BE2C (cell line): ENCODE measurements at regions not wholly inside any gene's neighbourhood (a gene's known extent, or its start where the extent isn't known, plus 50 kb on each side); places are given as distances from the start of the nearest gene placed in this dataset.

Experiments used
- DNase-seq: peaks from one replicate; pipeline ENCODE4 v3.0.0-alpha.2; 2020
- H3K27me3 ChIP-seq: fragments of 250-450 bp; sonication (Bioruptor Pico); 2 replicates; pipeline ENCODE4 v1.5.1; 2020; ENCODE audit warnings: mild to moderate bottlenecking
- H3K36me3 ChIP-seq: fragments of 250-450 bp; sonication (Bioruptor Pico); 2 replicates; pipeline ENCODE4 v1.5.1; 2020; ENCODE audit warnings: mild to moderate bottlenecking
- H3K4me1 ChIP-seq: fragments of 250-450 bp; sonication (Bioruptor Pico); 2 replicates; pipeline ENCODE4 v1.5.1; 2020
- H3K4me3 ChIP-seq: 2 replicates; pipeline ENCODE4 v1.5.1; 2011; ENCODE audit warnings: low read depth, low read length
- H3K9me3 ChIP-seq: fragments of 250-450 bp; sonication (Bioruptor Pico); 2 replicates; pipeline ENCODE4 v1.5.1; 2020
- TF ChIP-seq, protein P1 (sequence below): IDR thresholded peaks from 2 replicates; pipeline ENCODE4 v1.5.1; 2012; ENCODE audit warnings: mild to moderate bottlenecking, low read depth, low read length

DNA sequence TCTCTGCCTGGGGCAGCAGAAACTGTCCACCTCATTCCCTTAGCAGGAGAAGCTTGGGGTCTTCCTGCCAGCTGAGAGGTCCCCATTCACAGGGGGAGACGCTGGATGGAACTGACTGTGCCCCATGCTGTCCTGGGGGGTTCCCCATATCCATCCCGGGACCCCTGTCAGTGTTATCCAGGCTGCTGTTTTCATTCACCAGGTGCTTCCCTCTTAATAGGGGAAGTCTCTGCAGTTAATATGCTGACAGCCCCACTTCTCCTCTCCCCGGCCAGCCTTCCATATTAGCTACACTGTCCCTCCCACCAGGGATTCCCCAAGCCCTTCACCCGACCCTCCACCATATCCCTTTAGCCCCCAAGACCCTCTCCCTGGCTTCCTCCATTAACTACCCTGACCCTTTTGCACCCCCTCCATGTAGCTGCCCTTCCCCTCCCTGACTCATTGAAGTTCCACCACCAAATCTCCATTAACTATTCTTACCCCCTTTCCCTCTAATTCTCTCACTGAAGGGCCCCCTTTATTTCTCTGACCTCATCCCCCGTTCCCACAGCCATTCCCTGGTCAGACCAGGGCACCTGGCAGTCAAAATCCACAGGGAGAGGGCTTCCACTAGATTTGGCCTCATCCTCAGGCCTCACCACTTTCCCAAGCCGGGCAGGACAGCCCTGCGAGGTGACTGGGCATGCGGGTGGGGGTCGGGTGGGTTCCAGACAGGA lies 92.0 kb upstream of the PAX2 start:
- H3K4me3 ChIP-seq, result peak overlapping the region; percentile 72
- no peak for DNase-seq
- H3K9me3 ChIP-seq, result no peaks in the 10 kb centered on the region
- TF ChIP-seq, protein P1, sequence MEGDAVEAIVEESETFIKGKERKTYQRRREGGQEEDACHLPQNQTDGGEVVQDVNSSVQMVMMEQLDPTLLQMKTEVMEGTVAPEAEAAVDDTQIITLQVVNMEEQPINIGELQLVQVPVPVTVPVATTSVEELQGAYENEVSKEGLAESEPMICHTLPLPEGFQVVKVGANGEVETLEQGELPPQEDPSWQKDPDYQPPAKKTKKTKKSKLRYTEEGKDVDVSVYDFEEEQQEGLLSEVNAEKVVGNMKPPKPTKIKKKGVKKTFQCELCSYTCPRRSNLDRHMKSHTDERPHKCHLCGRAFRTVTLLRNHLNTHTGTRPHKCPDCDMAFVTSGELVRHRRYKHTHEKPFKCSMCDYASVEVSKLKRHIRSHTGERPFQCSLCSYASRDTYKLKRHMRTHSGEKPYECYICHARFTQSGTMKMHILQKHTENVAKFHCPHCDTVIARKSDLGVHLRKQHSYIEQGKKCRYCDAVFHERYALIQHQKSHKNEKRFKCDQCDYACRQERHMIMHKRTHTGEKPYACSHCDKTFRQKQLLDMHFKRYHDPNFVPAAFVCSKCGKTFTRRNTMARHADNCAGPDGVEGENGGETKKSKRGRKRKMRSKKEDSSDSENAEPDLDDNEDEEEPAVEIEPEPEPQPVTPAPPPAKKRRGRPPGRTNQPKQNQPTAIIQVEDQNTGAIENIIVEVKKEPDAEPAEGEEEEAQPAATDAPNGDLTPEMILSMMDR, result no peak
- no peaks in the 10 kb centered on the region for H3K36me3 ChIP-seq
- peaks cover 7% of the 10 kb centered on the region for H3K4me1 ChIP-seq
- no peaks in the 10 kb centered on the region for H3K27me3 ChIP-seq

DNA sequence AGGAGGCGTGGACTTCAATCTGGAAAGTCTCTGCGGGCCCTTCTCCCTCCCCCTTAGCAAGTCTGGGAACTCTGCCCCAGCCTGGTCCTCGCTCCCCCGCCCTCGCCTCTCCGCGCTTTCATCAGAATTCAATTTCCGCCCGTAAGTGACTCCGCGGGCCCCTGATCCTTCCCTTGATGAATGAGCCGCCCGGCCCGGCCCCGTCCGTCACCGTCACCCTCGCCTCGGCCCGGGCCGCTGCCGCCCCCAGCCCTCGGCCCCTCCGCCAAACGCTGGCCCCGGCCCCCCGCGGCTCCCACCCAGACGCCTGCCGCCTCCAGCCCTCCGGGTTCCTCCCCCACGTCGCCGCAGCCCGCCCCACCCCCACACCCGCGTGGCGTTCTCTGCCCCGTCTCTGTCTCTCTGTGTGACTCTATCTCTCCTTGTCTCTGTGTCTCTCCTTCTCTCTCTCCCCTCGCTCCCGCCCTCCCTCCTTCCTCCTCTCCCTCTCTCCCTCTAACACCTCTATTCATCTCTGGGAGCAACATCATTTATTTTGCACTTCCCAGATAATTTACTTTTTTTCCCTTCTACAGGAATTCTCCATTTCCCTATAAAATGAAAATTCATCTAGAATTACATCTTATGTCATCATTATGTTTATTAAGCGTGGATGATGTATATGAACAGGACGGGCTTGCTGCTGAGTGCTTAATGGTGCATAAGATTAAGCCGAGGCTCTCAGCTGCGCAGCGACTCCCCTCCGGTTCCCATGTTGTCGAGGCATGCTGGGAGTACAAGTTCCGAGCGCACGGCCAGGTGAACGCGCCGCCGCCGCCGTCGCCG lies 91.2 kb upstream of the PAX2 start:
- TF ChIP-seq, protein P1, result no peak
- DNase-seq, result peak; percentile 73
- Histone ChIP-seq H3K4me1 (peaks cover 7% of the 10 kb centered on the region), H3K4me3 (peak overlapping the region; percentile 72), H3K36me3 (no peaks in the 10 kb centered on the region), H3K27me3 (no peaks in the 10 kb centered on the region), H3K9me3 (no peaks in the 10 kb centered on the region)

DNA sequence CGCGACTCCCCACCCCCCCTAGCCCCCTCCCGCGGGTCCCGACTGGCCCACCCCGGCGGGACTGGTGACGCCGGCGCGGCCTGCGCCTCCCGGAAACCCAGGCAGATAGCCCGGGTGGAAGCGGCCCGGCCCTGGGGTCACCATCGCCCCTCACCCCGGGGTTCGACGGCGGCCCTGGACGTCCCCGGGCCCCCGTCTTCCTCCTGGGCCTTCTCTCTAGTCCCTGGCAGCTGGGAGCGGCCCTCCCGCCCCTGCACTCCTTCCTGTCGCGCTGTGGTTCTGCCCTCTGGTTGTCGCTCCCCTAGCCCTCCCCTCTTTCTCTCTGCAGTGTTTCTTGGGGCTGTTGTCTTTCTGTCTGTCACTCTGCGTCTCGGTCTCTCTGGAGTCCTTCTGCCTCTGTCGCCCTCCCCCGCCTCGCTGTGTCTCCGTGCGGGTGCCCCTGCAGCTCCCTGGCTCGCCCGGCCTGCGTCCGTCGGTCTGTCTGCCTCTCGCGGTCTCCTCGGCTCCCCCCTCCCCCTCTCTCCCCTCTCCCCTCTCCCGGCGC lies 90.5 kb upstream of the PAX2 start:
- peak overlapping the region; percentile 72 for H3K4me3 ChIP-seq
- peaks cover 7% of the 10 kb centered on the region for H3K4me1 ChIP-seq
- H3K9me3 ChIP-seq, result no peaks in the 10 kb centered on the region
- H3K36me3 ChIP-seq, result no peaks in the 10 kb centered on the region
- DNase-seq, result peak; percentile 60
- TF ChIP-seq, protein P1, result no peak
- no peaks in the 10 kb centered on the region for H3K27me3 ChIP-seq

DNA sequence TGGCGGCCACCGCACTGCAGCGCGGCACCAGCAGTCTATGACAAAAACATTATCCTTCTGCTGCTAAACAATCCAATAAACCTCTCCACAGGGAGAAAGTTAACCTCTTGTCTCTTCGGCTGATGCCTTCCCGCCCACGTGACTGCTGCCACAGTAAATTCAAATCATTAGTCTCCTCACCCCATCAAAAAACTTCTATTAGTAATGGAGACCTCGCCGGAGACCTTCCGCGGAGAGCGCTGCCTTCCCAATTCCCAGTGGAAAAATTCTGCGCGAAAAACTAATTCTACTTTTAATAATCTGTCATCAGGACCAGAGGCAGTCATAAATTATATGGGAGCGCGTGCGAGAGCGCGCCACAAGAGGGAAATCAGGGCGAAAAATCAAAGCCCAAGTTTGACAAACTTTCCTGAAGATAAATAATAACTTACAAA lies 90.0 kb upstream of the PAX2 start:
- Histone ChIP-seq H3K4me3 (peak overlapping the region; percentile 72), H3K27me3 (no peaks in the 10 kb centered on the region), H3K36me3 (no peaks in the 10 kb centered on the region), H3K4me1 (peaks cover 7% of the 10 kb centered on the region), H3K9me3 (no peaks in the 10 kb centered on the region)
- TF ChIP-seq, protein P1, result no peak
- DNase-seq, result no peak

DNA sequence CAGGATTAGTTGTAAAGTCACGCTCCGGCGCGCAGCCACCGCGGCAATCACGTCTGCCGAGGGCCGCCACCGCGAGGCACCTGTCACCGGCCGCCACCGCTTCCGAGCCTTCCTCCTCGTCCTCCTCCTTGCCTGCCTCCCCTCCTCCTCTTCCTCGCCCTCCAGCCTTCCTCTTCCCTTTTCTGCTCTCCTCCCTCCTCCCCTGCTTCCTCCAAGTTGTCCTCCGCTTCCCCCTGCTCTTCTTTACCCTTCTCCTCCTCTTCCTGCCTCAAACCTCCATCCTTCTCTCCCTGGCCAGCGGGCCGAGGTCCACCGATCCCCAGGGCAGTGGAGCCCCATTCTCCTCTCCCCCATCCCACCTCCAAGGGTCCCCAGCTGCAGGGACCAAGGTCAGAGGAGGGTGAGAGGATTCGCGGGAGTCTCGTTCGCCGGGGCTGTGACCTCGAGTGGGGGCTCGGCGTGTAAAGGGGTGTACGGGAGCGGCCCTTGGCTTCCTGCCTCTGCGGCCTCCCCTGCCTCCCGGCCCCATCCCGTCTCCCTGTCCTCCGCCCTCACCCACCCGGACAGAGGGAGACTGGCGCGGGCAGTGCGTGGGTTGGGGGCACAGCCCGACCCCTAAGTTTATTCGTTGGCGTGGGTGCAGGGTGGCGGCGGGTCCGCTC lies 89.5 kb upstream of the PAX2 start:
- H3K9me3 ChIP-seq, result no peaks in the 10 kb centered on the region
- TF ChIP-seq, protein P1, result no peak
- no peaks in the 10 kb centered on the region for H3K27me3 ChIP-seq
- peak overlapping the region; percentile 72 for H3K4me3 ChIP-seq
- no peaks in the 10 kb centered on the region for H3K36me3 ChIP-seq
- H3K4me1 ChIP-seq, result peaks cover 8% of the 10 kb centered on the region
- peak; percentile 27 for DNase-seq
